HG02981 (cell line): ENCODE measurements at regions not wholly inside any gene's neighbourhood (a gene's known extent, or its start where the extent isn't known, plus 50 kb on each side); places are given as distances from the start of the nearest gene placed in this dataset.

Experiments used
- ATAC-seq: cut with Tn5 transposase; IDR thresholded peaks from one replicate; pipeline ENCODE4 v1.9.1; 2021; ENCODE audit warnings: mild to moderate bottlenecking, moderate library complexity; ENCODE audit not compliant: unreplicated experiment

- ATAC-seq, result no peak
Measured at GRCh38 chr4:126784966-126785580, 847.7 kb upstream of the INTU start.

DNA sequence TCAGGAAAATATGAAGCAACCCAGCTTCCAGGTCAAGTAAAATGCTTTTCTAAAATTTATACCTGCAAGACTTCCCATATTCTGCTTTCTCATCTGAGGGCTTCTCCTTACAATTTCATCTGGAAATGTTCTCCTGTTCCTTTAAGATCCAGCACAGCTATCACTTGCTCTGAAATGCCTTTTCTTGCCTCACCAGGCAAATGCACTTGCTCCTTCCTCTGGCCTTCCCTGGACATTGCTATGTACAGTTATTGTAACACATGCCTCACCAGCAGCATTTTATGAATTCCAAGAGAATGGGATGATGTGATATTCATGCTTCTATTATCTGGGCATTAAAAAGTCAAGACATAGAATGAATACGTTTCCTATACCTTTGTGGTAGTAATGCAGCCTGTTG lies 842.1 kb upstream of the INTU start:
- ATAC-seq, result no peak

- ATAC-seq, result no peak
Measured at GRCh38 chr4:126794363-126794762, 838.4 kb upstream of the INTU start.

GRCh38 chr4:126798214-126798613 lies 834.5 kb upstream of the INTU start:
- no peak for ATAC-seq

- no peak for ATAC-seq
Measured at GRCh38 chr4:126799416-126799815, 833.3 kb upstream of the INTU start.

DNA sequence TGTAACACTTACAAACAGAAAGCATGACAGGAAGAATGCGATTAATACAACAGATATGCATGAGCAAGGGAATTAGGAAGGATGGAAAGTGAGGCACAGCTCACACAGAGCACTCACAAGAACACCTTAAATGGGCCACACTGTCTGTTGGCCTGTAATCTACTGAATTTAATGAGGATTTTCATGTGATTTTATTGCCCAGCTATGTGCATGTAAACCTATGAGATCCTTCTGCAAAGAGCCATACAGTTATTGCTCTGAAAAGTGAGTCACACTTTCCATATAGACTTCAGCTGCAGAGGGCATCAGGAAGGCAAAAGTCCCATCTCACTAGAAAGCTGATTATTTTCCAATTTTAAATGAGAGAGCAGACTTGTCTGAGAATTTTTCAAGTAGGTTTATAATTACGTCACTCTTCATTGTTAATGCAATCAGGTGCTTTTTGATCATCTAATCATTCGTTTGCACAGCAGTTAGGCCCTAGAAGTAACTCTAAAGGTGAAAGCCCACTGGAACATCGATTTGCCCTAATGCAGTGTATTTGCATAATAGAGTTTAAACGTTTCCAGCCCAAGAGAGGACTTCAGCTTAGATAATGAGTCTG lies 832.7 kb upstream of the INTU start:
- no peak for ATAC-seq

DNA sequence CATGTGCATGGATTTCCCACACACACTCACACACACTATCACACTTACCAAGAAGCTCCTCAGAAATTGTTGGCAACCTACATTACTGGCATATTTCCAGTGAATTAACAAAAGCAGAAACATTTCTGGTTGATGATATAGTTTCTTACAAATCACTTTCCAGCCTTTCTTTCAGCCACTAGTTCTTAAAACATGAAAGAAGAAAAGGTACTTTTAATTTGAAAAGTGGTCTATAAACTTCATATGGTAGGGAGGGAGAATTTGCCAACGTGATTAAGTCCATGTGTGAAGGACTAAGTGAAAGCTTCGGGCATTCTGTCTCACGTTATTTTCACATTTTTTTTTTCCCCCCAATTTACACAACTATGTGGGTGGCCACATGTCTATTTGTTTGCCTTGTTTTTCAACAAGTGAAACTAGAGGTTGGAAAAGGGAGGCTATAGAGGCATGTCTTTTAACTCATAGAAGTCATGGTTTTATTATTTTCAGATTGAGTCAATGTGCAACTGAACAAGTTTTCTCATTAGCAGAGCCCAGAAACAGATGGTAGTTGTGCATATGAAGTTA lies 832.1 kb upstream of the INTU start:
- no peak for ATAC-seq

DNA sequence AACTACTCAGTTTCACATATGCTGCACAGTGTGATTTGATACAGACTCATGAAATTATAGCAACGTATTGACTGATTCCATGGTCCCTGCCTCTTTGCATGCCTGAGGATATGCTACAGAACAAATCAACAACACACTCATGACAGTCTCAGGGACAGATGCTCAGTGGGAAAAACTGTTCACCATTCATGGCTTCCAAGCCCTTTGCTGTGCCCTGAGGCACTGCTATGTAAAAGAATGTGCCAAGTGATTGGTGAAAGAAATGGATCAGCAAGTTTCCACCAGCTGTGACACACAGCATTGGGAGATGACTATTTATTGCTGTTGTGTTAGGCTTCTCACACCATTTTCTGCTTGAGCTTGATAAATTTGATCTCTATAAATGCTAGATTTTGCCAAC lies 825.6 kb upstream of the INTU start:
- ATAC-seq, result no peak

GRCh38 chr4:126812076-126812475 lies 820.7 kb upstream of the INTU start:
- ATAC-seq, result no peak

- no peak for ATAC-seq
Measured at GRCh38 chr4:126820631-126821030, 812.1 kb upstream of the INTU start.

- no peak for ATAC-seq
Measured at GRCh38 chr4:126821152-126821551, 811.6 kb upstream of the INTU start.

- ATAC-seq, result no peak
Measured at GRCh38 chr4:126825083-126825482, 807.7 kb upstream of the INTU start.

GRCh38 chr4:126827669-126828068 lies 805.1 kb upstream of the INTU start:
- ATAC-seq, result no peak

DNA sequence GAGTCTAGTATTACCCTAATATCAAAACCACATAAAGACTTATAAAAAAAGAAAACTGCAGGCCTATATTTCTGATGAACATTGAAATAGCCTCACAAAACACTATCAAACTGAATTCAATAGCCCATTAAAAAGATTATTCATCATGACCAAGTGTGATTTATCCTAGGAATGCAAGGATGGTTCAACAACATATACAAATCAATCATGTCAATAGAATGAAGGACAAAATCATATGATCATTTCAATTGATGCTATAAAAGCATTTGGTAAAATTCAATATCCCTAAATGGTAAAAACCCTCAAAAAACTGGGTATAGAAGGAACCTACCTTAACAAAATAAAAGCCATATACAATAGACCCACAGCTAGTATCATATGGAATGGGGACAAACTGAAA lies 797.9 kb upstream of the INTU start:
- no peak for ATAC-seq

GRCh38 chr4:126838941-126839679 lies 793.6 kb upstream of the INTU start:
- ATAC-seq, result no peak

- no peak for ATAC-seq
Measured at GRCh38 chr4:126843492-126844067, 789.2 kb upstream of the INTU start.

DNA sequence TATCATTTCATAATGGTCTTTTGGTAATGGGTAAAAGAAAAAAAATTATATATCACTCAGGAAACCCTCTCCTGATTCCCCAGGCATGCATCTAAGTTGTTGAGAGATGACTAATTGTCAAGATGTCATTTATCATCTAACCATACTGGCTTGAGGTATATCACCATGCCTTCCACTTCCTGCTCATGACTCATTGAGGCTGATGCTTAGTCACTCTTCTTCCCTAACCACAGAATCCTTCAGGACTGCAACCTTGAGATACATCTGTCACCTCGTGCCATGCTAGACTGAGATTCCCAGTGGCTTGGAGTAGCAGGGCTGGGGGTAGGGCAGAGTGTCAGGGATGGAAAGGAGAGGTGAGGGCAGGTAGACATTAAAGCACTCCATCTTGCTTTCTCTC lies 782.5 kb upstream of the INTU start:
- ATAC-seq, result peak; percentile 73

- no peak for ATAC-seq
Measured at GRCh38 chr4:126851391-126851790, 781.4 kb upstream of the INTU start.

DNA sequence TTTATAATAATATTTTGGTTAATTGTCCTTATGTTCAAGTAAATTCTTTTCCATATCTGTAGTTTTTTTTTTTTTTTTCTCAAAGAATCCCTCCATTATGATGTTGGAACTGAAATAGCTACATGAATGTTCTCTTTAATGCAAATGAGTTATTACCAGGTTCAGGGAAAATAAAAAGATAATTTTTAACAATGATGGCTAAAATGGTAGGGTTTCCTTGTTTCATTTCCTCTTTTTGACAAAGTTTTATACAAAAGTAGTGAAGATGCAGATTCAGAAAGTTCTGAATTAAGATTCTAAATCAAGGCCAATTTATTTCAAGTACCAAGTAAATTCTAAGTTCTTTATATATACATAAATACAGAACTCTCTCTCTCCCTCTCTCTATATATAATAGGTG lies 779.0 kb upstream of the INTU start:
- peak; percentile 57 for ATAC-seq

DNA sequence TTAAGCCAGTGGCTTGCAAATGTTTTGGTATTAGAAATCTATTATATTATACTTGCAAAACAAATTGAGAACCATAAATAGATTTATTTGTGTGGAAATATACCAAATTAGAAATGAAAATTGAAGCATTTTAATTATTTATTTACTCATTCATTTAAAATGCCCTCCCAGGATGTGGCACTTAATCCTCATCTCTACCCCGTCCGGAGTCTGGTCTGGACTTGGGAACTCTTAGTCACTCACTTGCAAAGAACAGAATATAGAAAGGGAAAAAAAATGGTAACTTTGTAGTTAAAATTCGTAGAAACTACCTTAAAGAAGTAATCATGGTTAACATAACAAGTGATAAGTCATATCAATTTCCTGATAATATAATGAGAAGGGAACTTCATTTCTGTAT lies 775.9 kb upstream of the INTU start:
- no peak for ATAC-seq

DNA sequence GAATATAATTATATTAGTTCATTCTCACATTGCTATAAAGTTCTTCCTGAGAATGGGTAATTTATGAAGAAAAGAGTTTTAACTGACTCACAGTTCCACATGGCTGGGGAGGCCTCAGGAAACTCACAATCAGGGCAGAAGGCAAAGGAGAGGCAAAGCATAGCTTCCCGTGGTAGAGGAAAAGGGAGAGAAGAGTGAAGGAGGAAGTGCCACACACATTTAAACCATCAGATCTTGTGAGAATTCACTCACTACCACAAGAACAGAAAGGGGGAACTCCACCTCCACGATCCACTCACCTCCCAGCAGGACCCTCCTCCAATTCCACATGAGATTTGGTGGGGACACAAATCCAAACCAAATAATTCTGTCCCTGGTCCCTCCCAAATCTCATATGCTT lies 773.4 kb upstream of the INTU start:
- no peak for ATAC-seq

DNA sequence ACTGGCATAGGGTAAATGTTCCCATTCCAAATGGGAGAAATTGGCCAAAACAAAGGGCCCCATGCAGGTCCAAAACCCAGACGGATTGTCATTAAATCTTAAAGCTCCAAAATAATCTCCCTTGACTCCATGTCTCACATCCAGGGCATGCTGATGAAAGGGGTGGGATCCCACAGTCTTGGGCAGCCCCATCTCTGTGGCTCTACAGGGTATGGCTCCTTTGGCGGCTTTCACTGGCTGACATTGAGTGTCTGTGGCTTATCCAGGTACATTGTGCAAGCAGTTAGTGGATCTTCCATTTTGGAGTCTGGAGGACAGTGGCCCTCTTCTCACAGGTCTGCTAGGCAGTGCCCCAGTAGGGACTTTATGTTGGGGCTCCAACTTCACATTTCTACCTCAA lies 772.9 kb upstream of the INTU start:
- no peak for ATAC-seq
